Stimulated activated CD8-positive, alpha-beta memory T cell treated with anti-CD3 and anti-CD28 coated beads, Interleukin-12 subunit alpha, Interleukin-12 subunit beta, amount 100 ng/mL, for 24 hours (primary cell): ENCODE measurements at regions not wholly inside any gene's neighbourhood (a gene's known extent, or its start where the extent isn't known, plus 50 kb on each side); places are given as distances from the start of the nearest gene placed in this dataset.

Experiments used
- DNase-seq: peaks from one replicate; pipeline ENCODE4 v3.0.0-alpha.2; 2020; ENCODE audit errors: extremely low read depth

GRCh38 chr13:74871369-74872070, 610.4 kb downstream of the TBC1D4 start:
- DNase-seq, result no peak

- DNase-seq, result no peak
Observed at GRCh38 chr13:74870865-74871264, 611.1 kb downstream of the TBC1D4 start.

GRCh38 chr13:74869846-74870245, 612.1 kb downstream of the TBC1D4 start:
- DNase-seq, result no peak

- DNase-seq, result no peak
Observed at GRCh38 chr13:74868049-74868448, 613.9 kb downstream of the TBC1D4 start.

- no peak for DNase-seq
Observed at GRCh38 chr13:74867460-74867859, 614.5 kb downstream of the TBC1D4 start.

GRCh38 chr13:74866101-74866500, 615.9 kb downstream of the TBC1D4 start:
- no peak for DNase-seq

GRCh38 chr13:74865656-74866055, 616.3 kb downstream of the TBC1D4 start:
- DNase-seq, result no peak

- no peak for DNase-seq
Observed at GRCh38 chr13:74860789-74861188, 621.2 kb downstream of the TBC1D4 start.

GRCh38 chr13:74850893-74851292, 631.1 kb downstream of the TBC1D4 start:
- no peak for DNase-seq

- DNase-seq, result no peak
Observed at GRCh38 chr13:74847966-74848365, 634.0 kb downstream of the TBC1D4 start.

- no peak for DNase-seq
Observed at GRCh38 chr13:74845806-74846205, 636.2 kb downstream of the TBC1D4 start.

GRCh38 chr13:74841651-74842050, 640.3 kb downstream of the TBC1D4 start:
- DNase-seq, result no peak

GRCh38 chr13:74841123-74841522, 640.8 kb downstream of the TBC1D4 start:
- DNase-seq, result no peak

- no peak for DNase-seq
Observed at GRCh38 chr13:74839656-74840055, 642.3 kb downstream of the TBC1D4 start.

GRCh38 chr13:74838096-74838495, 643.9 kb downstream of the TBC1D4 start:
- no peak for DNase-seq

- DNase-seq, result no peak
Observed at GRCh38 chr13:74836628-74837027, 645.3 kb downstream of the TBC1D4 start.

- DNase-seq, result no peak
Observed at GRCh38 chr13:74835579-74835978, 646.4 kb downstream of the TBC1D4 start.

- no peak for DNase-seq
Observed at GRCh38 chr13:74825938-74826246, 656.1 kb downstream of the TBC1D4 start.

- DNase-seq, result no peak
Observed at GRCh38 chr13:74825152-74825937, 656.6 kb downstream of the TBC1D4 start.

- DNase-seq, result no peak
Observed at GRCh38 chr13:74820809-74821208, 661.2 kb downstream of the TBC1D4 start.

GRCh38 chr13:74819549-74819948, 662.4 kb downstream of the TBC1D4 start:
- no peak for DNase-seq

GRCh38 chr13:74816737-74817136, 665.2 kb downstream of the TBC1D4 start:
- no peak for DNase-seq

GRCh38 chr13:74796157-74796556, 662.0 kb upstream of the KLF12 start:
- no peak for DNase-seq

- no peak for DNase-seq
Observed at GRCh38 chr13:74795526-74795925, 661.3 kb upstream of the KLF12 start.
